DMS53 (cell line): ENCODE measurements at regions not wholly inside any gene's neighbourhood (a gene's known extent, or its start where the extent isn't known, plus 50 kb on each side); places are given as distances from the start of the nearest gene placed in this dataset.
"Not testable (repeated sequence)": the region's sequence is repeated elsewhere in the genome, so short reads cannot be mapped to it uniquely, and the experiment has no call there.

Experiments used
- DNase-seq: peaks from one replicate; lab custom pipeline; 2025; lab: John Stamatoyannopoulos, UW

DNA sequence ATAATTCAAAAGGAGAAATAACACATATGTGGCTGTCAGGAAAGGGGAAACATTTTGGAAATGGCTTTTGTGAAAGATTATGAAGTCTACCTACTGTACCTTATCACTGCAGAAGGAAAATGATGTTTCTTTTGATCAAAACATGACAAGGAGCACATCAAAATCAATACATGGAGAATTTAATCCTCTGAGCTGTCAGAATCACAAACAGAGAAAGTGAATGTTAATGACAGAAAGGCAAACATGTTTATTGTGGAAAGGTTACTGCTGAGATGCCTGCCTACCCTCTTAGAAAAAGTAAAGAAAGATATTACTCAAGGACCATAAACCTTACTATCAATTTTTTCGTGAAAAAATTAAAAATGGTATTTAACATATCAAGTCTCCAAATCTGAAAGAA is 794.5 kb upstream of the GYPC start:
- DNase-seq = no peak

DNA sequence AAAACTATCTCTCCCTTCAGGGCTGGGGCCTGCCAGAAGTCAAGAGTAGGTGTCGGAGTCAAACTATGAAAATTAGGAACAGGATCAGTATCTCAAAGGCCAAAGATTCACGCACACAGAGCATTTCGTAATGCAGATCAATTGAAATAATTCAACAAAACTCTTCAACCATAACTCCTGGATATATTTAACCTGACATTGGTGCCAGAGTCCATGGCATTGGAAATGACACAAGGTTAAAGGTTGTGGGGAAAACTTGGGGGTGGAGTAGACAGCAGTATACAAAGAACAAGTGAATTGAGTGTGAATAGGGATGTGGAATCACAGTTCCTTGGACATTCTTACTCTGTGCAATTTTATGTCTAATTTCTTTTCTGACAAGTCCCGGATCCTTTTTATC is 788.0 kb upstream of the GYPC start:
- DNase-seq = no peak

DNA sequence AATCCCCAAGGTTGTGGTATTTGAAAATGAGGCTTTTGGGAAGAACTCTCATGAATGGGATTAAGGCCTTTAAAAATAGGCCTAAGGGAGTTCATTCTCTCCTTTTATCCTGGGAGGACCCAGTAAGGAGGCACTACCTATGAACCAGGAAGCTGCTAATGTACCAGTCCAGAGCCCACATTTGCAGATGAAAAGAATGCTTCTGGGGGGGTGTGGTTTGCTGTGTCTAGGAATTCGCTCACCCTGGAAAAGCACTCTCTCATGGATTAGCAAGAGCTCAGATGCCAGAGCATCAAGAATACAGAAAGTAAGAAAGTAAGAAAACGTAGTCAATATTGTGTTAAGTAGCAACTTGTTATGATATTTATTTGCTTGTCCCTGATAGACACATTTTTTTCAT is 785.7 kb upstream of the GYPC start:
- no peak for DNase-seq

DNA sequence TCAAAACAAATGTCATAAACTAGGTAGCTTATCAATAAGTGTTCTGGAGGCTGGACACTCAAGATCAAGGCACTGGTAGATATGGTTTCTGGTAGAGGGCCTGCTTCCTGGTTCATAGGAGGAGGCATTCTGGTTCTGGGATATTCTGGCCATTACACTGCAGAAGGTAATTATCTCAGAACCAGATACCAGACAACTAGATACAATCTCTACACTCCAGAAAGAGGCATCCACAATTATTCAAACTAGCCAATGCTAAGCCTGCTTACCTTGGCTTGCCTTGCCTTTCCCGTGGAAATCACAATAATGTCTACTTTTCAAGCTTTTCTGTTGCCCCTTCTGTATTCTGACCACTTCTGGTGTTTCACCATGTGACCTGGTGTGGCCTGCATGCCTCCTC is 785.2 kb upstream of the GYPC start:
- DNase-seq = no peak

DNA sequence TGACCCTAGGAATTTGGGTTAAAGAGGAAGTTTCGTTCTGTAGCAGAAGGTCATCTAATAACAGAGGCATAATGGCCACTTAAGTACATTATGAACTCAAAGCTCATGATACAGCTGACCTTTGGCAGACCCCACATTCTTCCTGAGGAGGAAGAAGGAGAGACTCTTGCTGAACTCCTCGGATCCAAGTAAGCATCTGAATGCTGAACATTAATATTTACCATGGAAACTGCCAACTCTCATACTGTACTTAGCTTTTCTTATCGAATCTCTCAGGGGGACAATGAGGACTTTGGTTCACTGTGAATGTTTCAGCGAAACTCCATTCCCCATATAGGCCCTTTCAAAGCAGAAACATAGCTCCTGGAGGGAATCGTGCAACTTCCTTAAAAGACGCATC is 781.4 kb upstream of the GYPC start:
- no peak for DNase-seq

DNA sequence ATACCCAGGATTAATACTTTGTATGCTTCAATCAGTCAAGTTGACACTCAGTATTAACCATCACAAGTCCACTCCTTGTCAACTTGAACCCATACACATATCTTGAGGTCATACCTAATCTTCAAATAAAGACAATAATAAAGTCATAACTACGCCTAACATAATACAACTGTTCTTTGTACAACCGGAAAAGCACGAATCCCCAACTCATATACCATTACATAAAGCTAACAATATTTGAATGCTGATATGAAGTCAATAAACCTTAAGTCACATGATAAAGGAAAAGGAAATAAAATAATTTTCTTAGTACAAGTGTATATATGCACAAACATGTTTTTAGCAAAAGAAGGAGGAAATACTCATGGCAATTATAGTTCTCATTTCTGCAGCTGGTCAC is 770.6 kb upstream of the GYPC start:
- DNase-seq = no peak

DNA sequence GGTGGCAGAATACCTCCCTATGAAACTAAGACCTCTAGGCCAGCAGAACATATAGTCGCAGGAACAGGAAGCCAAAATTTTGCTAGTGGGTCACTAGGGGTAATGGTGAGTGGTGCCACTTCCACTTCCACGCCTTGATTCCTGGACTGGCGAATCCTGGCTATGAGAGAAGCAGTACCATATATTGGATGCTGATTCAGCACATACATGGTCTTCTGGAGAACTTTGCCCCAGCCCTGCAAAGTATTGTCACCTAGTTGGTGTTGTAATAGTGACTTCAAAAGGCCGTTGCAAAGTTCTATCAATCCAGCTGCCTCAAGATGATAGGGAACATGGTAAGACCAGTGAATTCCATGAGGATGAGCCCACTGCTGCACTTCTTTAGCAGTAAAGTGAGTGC is 769.8 kb upstream of the GYPC start:
- no peak for DNase-seq

DNA sequence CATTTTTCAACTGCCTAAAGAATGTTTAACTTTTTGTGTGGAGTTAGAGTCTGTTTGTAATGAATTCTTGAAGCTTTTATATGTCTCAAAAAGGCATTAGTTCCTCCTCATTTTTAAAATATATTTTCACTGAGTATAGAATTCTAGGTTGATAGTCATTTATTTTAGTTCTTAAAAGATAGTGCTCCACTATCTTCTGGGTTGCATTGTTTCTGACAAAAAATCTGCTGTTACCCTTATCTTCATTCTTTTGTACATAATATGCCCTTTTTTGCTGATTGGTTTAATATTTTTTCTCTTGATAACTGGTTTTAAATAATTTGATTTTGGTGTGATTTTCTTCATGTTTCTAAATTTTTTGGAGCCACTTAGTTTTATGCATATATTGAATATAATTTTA is 754.7 kb upstream of the GYPC start:
- no peak for DNase-seq

DNA sequence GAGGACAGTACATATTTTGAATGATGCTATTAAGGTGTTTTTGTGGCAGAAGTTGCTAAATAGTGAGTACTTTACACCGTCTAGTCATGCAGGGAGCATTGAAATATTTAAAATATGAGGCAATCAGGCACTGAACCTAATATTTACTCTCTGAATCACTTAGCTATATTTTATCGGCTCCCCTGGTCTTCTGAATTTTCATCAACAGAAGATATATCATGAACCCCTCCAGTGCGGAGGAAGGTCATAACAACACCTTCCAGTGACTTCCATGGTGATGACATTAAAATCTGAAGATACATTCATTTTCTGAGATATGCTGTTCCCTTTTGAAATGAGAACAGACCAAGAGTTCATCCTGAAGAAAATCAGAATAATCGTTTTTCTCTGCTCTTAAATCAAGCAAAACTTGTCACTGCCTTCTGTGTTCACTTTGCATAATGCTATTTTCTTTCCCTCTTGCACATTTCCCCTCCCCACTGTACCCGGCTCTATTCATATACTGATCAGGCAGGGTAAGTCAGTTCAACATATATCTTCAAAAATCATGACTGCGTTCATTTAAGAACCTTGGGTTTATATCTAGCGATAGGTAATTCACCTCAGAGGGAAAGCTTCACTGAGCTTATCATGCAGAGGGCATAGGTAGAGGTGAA is 729.9 kb upstream of the GYPC start:
- no peak for DNase-seq

DNA sequence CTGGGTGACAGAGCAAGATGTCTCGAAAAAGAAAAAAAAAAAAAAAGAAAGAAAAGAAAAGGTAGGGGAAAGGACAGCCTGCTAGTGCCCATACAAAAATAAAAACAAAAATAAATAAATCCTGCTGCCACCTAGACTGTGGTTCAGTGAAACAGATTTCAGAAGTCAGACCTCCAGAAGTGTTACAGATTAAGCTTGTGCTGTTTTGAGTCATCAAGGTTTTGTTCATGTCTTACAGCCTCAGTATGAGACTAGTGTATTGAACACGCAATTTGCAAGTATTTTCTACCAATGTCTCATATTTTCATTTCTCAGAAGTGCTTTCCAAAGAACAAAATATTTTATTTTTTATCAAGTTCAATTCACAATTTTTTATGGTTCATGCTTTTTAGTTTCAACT is 720.4 kb upstream of the GYPC start:
- DNase-seq = no peak

DNA sequence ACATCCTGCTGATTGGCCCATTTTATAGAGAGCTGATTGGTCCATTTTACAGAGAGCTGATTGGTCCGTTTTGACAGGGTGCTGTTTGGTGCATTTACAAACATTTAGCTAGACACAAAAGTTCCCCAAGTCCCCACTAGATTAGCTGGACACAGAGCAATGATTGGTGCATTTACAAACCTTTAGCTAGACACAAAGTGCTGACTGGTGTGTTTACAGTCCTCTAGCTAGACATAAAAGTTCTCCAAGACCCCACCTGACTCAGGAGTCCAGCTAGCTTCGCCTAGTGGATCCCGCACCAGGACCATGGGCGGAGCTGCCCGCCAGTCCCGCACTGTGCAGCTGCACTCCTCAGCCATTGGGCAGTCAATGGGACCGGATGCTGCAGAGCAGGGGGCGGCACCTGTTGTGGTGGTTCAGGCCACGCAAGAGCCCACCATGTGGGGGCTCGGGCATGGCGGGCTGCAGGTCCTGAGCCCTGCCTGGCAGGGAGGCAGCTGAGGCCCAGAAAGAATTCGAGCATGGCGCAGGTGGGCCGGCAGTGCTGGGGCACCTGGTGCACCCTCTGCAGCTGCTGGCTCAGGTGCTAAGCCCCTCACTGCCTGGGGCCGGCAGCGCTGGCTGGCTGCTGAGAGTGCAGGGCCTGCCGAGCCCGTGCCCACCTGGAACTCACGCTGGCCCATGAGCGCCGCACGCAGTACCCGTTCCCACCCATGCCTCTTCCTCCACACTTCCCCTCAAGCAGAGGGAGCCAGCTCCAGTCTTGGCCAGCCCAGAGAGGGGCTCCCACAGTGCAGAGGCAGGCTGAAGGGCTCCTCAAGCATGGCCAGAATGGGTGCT is 713.2 kb upstream of the GYPC start:
- DNase-seq = no peak

DNA sequence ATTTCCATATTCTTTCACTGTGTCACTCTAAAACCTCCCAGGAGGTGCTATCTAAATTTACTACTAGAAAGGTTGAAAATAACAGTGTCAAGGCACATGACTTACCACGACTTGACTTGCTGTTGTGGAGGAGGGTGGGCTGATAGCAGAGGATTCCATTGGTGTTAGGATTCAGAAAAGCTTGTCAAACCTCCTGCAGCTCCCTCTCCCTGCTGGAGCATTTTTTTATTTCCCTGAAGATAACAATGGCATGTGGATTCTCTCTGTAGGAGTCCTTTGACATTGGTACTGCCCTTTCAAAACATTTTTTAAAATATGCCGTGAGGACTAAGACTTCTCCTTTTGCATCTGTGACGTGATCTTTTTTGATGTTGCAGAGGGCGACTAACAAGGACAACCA is 696.9 kb upstream of the GYPC start:
- DNase-seq = no peak

DNA sequence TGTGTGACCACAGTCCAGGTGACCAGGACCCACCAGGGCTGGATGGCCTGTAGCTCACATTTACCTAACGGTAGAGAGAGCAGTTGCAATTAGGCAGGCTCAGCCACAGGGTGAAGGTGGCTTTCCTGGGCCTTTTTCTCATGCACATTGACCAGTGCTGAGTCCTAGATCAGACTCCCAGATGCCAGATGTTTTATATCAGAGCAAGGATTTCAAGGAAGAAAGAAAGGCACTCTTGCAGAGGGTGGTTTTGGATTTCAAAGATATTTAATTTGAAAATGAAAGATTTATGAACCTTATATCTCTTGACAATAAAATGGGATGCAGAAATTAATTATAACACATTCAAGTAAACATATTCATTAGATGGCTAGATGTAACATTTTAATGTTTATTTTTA is 694.2 kb upstream of the GYPC start:
- no peak for DNase-seq

DNA sequence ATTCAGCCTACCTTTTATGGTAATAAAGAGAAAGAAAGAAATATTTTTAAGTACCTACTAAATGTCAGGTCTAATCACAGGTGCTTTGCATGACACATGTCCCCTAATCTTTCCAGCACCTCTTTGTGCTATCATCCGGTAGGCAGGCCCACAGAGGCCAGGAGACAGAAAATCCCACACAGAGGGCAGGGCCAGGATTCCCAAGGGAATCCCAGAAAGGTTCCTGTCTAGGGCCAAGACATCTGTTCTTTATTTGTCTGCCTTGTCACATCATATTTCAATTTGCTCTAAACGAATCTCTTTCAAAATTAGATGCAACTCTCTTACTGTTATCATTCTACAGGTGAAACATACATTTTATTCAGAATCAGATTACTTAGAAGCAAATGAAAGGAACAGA is 676.1 kb upstream of the GYPC start:
- DNase-seq = no peak

DNA sequence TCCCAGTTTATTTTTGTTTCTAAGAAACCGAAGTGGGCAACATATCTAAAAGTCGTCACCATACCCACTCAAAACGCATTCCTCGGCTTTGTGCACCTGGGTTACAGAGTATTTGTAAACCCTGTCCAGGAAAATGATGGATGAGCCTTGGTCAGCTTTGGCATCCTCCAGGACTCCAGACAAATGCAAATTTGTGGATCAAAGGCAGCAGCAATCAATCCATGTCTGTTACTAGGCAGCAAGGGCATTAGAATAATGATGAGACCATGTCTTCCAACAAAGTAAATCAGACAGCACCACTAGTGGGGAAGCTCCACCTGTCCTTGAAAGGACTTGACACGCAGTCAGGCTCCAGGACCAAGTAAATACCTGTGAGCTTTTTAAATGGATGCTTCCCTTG is 672.6 kb upstream of the GYPC start:
- no peak for DNase-seq

DNA sequence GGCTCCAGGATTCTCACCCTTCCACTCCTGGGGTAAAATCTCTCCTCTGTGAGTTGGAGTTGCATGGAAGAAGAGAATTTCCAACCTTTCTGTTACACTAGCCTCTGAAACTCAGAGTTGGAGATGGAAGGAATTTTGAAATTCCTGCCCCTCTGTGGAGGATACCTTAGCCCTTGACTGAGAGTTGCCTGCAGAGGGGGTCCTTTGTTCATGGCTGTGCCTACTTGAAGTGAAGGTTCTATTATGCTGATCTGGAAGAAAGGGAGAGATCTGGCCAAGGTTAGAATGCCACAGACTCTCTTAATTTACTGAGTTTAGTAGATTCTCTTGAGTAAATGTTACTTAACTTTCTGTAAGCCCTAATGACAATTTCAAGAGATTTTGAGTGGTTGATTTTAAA is 626.6 kb upstream of the GYPC start:
- no peak for DNase-seq

DNA sequence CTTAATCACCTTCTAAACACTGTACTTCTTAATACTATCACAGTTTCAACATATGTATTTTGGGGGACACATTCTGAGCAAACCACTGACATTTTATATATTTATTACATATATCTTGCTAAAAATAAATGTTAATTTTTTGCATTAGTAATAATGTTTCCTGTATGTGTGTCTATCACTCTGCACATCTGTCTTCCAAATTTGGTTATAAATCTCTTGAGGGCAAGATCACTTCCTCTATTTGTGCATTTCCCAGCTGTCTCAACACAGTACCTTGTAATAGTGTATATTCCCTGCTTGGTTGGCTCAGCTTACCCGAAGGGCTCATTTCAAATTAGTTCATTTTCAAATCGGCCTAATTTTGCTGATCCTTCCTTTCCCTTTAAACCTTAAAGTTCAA is 617.1 kb upstream of the GYPC start:
- no peak for DNase-seq

DNA sequence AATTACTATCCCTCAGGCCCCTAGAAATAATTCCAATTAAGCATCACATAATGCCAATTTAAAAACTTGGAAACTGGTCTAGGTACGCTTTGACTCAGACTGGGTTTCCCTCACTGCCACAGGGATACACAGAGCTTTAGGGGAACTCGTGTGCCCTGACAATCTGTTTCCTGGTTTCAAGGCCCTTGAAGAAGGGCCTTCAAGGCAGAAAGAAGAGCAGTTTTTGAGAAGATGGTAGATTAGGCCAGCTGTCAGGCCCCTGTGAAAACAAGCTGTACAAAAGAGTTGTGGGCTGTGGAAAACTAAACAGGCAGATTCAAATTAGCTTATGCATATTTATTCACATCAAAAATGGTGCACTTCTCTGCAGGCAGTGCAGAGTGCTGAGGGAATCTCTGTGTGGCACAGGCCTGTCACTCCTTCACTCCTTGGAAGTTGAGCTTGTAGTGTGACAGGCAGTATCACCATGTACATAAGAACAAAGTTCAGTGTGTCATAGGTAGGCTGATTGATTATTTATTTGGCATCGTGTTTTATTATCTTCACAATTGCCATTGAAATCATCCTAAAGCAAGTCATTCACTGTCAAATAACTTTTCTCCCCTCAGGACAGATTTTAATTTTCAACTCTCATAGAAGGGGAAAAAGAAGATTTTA is 614.4 kb upstream of the GYPC start:
- no peak for DNase-seq

DNA sequence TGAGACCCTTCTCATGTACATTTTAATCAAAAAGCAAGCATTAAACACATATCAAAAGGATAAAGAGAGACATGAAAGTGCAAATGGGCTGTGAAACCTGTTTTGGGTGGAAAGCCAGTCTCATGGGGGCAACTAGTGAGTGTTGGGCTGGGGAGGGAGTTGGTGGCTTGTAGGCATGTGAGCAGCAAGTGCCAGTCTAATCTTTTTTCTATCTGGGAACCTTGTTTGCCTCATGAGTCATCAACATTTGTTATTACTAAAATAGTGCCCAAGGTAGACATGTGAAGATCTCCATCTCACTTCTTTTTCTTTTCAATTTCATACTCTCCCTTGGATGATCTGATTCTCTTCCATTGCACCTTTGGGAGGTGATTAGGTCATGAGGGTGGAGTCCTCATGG is 613.9 kb upstream of the GYPC start:
- DNase-seq = no peak

DNA sequence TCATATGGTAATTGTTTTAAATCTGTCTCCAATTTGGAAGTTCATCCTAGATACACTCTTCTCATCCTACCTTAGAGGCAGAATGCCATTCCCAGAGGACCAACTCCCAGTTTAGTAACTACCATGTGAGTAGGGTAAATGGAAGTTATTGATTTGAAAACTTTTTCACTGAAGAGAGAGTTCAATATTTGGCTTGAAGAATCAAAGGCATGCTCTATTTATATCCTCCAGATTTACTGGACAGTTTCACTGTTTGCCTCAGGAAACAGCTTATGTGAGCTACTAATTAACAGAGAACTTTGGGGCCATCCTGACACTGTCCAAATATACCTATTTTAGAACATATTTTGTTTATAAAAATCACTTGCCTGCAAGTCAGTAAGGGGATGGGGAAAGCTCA is 607.2 kb upstream of the GYPC start:
- no peak for DNase-seq

DNA sequence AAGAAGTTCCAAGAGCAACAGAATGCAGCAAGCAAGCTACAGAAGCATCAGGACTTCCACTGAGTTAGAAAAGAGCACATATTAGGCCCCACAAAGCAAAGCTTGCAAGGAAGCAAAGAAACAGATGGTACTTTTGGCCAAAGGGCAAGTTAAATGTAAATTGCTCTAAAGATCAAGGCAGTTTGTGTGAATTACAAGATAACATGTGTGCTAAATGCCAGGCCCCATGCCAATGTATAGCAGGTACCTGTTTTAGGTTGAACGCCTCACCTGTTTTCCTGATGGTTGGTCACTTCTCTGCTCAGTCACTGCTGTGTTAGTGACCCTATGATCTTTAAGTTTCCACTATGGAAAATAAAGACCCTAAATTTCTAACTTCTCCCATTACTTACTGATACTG is 606.5 kb upstream of the GYPC start:
- no peak for DNase-seq

DNA sequence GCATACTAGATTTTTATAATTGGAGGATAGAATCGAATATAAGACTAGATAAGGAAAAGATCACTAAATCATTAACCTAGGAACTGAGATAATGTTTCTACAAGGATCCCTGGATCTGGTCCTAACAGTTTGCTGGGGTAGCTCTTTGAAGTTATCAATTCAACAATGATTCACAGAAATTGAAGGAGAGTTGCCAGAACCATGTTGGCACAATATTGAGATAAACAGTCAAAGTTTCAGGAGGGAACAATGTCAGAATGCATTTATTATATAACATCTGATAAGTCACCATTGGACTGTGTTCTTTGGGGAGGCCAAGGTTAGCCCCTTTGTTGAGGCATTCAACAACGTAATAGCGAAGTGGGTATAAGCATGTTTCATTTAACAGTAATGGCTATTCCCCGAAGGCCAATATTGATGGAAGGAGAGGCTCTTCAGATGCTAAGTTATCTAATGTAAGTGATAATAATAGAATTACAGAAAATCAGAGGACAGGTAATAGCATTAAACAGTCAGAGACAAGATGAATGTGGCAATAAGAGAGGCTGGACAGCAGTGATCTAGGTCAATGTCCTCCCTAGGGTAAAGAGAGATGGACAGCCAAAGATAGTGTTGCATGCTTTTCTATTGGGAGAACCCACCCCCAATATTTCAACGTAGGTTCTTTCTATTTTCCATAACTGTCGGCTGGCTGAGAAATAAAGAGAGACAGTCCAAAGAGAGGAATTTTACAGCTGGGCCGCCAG is 604.8 kb upstream of the GYPC start:
- no peak for DNase-seq

DNA sequence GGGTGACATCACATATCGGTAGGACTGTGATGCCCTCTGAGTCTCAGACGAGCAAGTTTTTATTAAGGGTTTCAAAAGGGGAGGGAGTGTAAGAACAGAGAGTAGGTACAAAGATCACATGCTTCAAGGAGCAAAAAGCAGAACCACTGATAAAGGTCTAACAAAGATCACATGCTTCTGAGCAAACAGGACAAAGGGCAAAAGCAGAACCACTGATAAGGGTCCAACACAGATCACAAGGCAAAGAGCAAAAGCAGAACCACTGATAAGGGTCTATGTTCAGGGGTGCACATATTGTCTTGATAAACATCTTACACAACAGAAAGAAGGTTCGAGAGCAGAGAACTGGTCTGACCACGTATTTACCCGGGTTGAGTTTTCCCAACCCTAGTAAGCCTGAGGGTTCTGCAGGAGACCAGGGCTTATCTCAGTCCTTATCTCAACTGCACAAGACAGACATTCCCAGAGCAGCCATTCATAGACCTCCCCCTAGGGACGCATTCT is 604.2 kb upstream of the GYPC start:
- not testable (repeated sequence) for DNase-seq
